GM19351 (cell line): ENCODE measurements at regions not wholly inside any gene's neighbourhood (a gene's known extent, or its start where the extent isn't known, plus 50 kb on each side); places are given as distances from the start of the nearest gene placed in this dataset.

Experiments used
- ATAC-seq: cut with Tn5 transposase; IDR thresholded peaks from one replicate; pipeline ENCODE4 v1.9.1; 2021; ENCODE audit warnings: mild to moderate bottlenecking, moderate library complexity; ENCODE audit not compliant: unreplicated experiment

DNA sequence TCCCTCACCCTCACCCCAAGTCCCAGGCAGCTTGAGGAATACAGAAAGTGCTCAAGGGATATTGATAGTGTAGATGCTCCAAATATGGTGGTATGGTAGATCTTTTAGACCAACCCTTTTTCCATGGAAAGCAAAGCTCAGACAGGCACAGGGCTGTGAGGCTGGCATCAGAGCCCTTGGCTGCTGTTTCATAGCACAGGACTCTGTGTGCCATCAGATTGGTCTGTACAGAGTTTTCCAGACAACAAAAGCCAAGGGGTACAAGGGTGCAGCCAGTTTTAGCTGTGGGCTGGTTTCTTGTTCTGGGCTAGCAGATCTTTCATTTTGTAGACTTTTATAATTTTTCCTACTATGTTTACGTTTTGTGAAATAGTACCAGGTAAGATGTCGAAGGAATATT is 296.9 kb upstream of the TNP1 start:
- no peak for ATAC-seq

DNA sequence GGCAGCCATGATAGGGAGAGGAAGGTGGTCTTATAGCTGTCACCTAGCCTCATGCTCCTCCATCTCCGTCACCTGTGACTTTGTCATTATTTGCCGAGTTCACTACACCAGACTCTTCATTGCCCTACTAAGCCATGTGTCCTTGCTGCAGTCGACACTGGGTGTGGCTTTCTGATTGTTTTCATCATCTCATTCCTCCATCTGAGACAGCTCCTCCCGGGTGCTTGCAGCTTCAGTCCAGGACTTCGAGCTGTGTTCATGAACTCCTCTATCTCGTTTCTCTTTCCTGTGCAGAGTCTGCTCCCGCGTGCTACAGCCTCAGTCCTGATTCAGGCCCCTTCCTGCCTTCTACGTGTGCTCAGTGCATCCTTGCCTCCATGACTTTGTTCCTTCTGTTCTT is 295.1 kb upstream of the TNP1 start:
- no peak for ATAC-seq

GRCh38 chr2:217153510-217153909 is 293.6 kb upstream of the TNP1 start:
- no peak for ATAC-seq

DNA sequence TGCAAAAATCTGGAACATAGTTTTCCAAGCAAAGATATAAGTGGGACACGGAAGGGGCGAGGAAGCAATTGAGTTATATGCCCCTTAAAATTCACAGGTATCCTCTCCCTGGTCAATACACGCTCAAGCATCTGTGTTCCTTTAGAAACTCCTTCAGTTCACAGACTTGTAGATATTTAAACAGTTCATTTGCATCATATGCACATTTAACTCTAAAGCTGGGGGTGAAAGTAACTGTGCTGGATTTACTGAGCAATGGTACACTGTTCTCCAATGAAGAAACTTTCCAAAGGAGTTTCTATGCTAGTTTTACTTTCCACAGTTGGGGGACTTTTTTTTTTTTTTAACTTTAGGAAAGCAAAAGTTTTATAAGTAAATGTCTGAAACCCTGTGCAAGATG is 293.0 kb upstream of the TNP1 start:
- no peak for ATAC-seq

DNA sequence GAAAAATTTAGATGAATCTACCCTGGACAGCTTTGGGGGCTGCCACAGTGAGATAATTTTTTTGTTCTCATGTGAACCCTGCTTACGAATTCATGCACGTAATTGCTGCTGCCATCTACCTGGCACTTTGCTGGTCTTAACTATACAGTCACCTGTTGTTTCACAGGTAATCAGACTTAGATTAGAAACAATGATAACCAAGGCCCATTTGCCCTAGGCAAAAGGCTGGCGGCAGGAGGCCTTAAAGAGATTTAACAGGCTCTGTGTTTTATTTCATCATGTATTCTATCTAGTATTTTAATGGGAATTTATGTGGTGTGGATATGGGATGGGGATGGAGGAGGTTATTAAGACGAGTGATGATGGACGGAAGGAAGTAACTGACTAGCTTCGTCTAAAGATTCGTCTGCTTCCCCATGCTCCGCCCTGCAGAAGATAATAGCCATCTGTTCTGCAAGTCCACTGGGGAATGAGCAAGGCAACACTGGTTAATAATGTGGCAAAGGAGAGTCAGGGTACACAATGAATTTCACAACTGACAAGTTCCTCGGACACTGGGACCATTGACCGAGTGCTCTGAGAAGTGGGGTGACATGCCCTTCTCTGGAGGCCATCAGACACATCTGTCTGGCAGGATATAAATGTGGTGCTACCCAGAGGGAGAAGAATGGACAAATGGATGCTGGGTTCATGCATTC is 291.8 kb upstream of the TNP1 start:
- no peak for ATAC-seq

GRCh38 chr2:217150236-217150635 is 290.4 kb upstream of the TNP1 start:
- no peak for ATAC-seq

DNA sequence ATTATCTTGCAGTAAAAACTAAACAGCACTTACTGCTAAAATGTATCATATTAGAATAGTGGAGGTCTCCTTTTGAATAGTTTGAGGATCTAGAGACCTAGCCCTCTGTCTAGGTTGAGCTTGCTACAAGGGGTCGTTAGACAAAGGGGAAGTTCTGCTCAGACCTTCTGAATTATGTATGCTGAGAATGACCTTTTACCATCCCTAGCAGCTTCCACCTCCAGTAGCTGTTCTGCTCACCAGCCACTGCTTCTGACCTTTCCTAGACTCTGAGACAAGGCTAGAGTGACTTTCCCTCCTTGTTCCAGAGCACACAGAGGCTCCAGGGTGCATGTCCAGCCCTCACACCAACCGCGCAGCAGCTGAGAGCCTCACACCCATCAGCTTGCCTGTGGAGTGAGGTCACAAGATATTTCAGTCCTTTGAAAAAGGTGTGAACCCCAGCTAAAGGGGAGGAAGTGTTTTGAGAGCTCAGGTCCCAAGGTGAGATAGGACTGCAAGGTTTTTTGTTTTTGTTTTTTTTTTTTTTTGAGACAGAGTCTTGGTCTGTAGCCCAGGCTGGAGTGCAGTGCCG is 289.3 kb upstream of the TNP1 start:
- no peak for ATAC-seq

GRCh38 chr2:217147818-217148217 is 288.0 kb upstream of the TNP1 start:
- no peak for ATAC-seq

GRCh38 chr2:217146956-217147355 is 287.1 kb upstream of the TNP1 start:
- ATAC-seq: no peak

DNA sequence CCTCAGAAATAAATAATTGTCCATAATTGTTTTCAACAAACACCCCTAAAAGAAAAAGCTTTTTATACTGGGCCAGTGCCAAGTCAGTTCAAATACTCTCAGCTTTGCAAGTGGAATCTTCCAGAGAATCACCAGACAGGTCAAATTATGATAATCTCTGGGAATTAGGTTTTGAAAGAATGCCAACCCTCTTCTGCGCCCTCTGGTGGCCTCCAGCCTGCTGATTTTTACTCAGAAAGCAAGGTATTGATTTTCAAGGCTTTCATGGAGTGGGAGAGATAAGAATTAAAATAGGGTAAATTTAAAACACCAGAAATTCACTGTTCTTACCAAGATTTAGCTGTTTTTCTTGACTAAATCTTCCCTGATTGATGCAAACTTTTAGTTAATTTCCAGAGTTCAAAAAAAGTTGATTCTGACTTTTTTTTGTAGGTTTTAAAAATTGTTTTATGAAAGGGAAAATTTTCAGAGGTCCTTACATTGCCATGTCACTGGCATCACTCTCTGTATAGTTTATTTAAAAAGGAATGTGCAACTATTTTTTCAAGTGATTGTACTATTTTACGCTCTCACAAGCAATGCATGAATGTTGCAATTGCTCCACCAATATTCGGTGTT is 282.9 kb upstream of the TNP1 start:
- no peak for ATAC-seq

- ATAC-seq: no peak
These were observed 278.4 kb upstream of the TNP1 start for GRCh38 chr2:217138284-217138683.

DNA sequence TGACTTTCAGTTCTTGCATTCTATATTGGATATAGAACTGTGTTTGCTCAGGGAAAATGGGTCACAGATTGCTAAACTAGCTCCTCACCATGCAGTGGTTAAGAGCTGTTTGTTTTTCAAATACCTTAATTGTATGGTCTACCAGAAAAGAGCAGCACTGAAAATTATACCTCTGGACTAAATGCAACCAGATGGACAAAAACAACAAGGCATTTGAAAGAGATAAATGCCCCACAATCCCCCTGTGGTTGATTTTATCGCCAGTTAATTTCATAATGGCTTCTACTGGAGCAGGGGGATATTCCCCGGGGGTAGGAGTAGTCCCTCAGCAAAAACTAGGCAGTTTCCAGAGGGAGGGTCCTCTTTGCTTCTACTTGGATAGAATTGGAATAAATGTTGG is 267.9 kb upstream of the TNP1 start:
- ATAC-seq: no peak

GRCh38 chr2:217125014-217125413 is 265.1 kb upstream of the TNP1 start:
- ATAC-seq: no peak

DNA sequence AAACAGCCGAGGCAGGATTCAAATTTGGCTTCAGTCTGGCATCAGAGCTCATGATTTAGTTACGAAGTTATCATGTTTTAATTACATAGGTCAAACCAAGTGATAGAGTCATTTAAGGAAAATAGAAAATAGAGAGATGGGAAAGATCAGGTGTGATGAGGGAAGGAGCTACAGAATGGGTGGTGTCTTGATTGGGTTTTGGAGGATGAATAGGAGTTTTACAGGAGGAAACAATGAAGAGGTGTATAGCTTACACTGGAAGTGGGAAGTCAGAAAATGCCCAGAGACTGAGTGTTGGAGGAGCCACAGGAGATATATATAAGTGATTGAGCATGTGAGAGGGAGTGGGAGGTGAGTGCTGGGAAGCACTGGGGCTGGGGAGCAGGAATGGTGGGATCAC is 264.2 kb upstream of the TNP1 start:
- no peak for ATAC-seq

DNA sequence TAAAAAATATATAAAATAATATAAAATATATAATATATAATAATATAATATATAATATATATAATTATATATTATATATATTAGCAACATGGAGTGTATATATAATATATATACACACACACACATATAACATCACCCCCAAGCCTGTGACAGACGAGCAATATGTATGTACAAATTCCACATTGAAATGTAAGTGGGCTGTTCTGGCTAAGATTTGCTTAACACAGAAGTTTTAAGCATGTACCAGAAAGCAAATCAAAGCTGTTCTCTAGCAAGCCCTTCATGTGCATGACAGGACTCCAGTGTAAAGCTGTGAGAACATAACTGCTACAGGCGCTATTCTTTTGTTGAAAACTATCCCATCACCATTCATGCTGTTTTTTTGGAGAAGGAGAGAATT is 261.7 kb upstream of the TNP1 start:
- no peak for ATAC-seq

- no peak for ATAC-seq
These were observed 260.6 kb upstream of the TNP1 start for GRCh38 chr2:217120429-217120828.

DNA sequence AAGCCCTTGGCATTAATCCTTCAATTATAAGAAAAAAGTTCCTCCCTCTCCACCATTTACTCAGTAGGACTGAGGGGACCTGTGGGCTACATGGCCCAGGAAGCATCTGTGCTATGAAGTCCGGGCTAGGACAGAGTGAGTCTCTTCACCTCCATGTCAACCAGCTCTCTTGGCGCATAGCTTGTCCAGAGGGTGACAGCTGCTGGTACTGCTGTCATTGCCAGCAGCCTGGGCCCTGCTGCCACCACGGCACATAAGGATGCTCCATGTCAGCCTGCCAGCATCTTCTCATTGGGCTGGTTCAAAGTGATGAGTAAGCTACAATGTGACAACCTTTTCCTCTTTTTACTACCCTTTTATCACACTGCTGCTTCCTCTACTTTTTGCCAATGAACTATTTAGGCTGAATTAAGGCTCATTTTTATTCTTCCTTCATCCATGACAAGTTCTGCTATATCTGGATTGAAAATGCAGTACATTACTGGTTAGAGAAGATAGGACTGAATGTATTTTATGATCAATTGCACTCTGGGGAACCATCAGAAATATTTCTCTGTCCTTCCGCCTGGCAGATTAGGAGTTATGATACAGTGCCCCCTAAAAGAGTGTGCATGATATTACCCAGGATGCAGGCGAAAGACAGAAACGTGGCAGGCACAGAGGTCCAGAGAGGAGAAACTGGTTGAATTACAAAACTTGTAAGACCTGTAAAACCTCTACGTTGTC is 258.9 kb upstream of the TNP1 start:
- ATAC-seq: no peak

DNA sequence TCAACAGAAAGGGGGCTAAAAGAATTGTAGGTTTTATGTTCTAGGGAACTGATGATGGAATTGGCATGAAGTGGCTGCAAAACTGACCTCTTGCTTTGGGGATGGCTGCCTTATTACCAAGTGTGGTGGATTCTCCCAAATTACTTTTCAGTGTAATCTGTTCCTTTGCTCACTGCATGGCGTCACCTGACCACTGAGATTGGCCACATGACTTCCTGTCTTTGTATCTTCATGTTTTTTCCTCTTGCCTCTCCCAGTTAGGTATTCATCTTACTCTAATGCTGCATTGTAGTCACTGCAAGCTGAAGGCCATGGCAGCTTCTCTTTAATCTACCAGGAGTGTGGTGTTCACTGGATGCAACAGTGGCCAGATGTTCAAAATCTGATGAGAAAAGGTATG is 257.7 kb upstream of the TNP1 start:
- no peak for ATAC-seq

- no peak for ATAC-seq
These were observed 256.7 kb upstream of the TNP1 start for GRCh38 chr2:217116610-217117009.

- ATAC-seq: no peak
These were observed 254.3 kb upstream of the TNP1 start for GRCh38 chr2:217114117-217114516.

DNA sequence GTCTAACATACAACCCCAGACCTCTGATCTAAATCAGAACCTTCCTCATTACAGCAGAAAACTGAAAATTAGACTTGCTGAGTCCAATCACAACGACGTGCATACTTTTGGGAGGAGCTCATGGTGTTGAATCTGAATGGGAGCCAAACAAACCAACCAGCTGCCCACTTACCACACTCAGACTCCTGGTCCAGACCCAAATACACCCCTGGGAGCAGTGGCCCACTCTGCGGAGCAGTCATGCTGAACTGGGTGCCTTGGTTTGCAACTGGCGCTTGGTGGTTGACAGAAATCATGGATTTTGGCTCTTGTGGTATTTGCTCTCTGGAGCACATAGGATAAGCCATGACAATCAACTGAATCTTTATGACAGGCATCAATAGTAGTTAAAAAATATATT is 253.6 kb upstream of the TNP1 start:
- ATAC-seq: no peak

DNA sequence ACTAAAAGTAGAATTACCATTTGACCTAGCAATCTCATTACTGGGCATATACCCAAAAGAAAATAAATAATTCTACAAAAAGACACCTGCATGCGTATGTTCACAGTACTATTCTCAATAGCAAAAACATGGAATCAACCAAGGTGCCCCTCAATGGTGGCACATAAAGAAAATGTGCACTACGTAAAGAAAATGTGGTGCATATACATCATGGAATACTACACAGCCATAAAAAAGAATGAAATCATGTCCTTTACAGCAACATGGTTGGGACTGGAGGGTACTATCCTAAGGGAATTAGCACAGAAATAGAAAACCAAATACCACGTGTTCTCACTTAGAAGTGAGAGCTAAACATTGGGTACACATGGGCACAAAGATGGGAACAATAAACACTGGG is 250.7 kb upstream of the TNP1 start:
- no peak for ATAC-seq
